Activated T-helper 1 cell treated with Interleukin-2 at 50 U/mL for 16 hours (primary cell): ENCODE measurements at regions not wholly inside any gene's neighbourhood (a gene's known extent, or its start where the extent isn't known, plus 50 kb on each side); places are given as distances from the start of the nearest gene placed in this dataset.
"Not testable (repeated sequence)": the region's sequence is repeated elsewhere in the genome, so short reads cannot be mapped to it uniquely, and the experiment has no call there.

Experiments used
- DNase-seq: peaks from one replicate; pipeline ENCODE4 v3.0.0-alpha.2; 2020; ENCODE audit warnings: low read depth

- DNase-seq = not testable (repeated sequence)
Observed at GRCh38 chr16:66019502-66019901, 347.0 kb upstream of the CDH5 start.

- no peak for DNase-seq
Observed at GRCh38 chr16:66014221-66014620, 352.3 kb upstream of the CDH5 start.

- no peak for DNase-seq
Observed at GRCh38 chr16:66013486-66013885, 353.0 kb upstream of the CDH5 start.

GRCh38 chr16:66008136-66008535 is 358.4 kb upstream of the CDH5 start:
- DNase-seq = no peak

- DNase-seq = no peak
Observed at GRCh38 chr16:66007717-66008116, 358.8 kb upstream of the CDH5 start.

GRCh38 chr16:66006485-66006884 is 360.0 kb upstream of the CDH5 start:
- no peak for DNase-seq

GRCh38 chr16:66004699-66005098 is 361.8 kb upstream of the CDH5 start:
- DNase-seq = no peak

- DNase-seq = no peak
Observed at GRCh38 chr16:66003201-66003600, 363.3 kb upstream of the CDH5 start.

- DNase-seq = no peak
Observed at GRCh38 chr16:66002601-66003000, 363.9 kb upstream of the CDH5 start.

- no peak for DNase-seq
Observed at GRCh38 chr16:66001432-66001831, 365.1 kb upstream of the CDH5 start.

GRCh38 chr16:65998443-65998842 is 368.0 kb upstream of the CDH5 start:
- no peak for DNase-seq

GRCh38 chr16:65994291-65994690 is 372.2 kb upstream of the CDH5 start:
- no peak for DNase-seq

GRCh38 chr16:65991149-65991701 is 375.3 kb upstream of the CDH5 start:
- no peak for DNase-seq

GRCh38 chr16:65989861-65990604 is 376.5 kb upstream of the CDH5 start:
- no peak for DNase-seq

- no peak for DNase-seq
Observed at GRCh38 chr16:65988024-65988595, 378.4 kb upstream of the CDH5 start.

- no peak for DNase-seq
Observed at GRCh38 chr16:65984296-65984695, 382.2 kb upstream of the CDH5 start.

GRCh38 chr16:65981057-65981456 is 385.4 kb upstream of the CDH5 start:
- no peak for DNase-seq

GRCh38 chr16:65975049-65975708 is 391.3 kb upstream of the CDH5 start:
- no peak for DNase-seq

GRCh38 chr16:65967376-65967775 is 399.1 kb upstream of the CDH5 start:
- DNase-seq = no peak

GRCh38 chr16:65965628-65966027 is 400.9 kb upstream of the CDH5 start:
- no peak for DNase-seq

GRCh38 chr16:65964752-65965151 is 401.7 kb upstream of the CDH5 start:
- DNase-seq = no peak

- DNase-seq = no peak
Observed at GRCh38 chr16:65961476-65962143, 404.9 kb upstream of the CDH5 start.

- no peak for DNase-seq
Observed at GRCh38 chr16:65959983-65960382, 406.5 kb upstream of the CDH5 start.
